DMS153 treated with DMSO at 0.1 percent for 48 hours (cell line): ENCODE measurements at regions not wholly inside any gene's neighbourhood (a gene's known extent, or its start where the extent isn't known, plus 50 kb on each side); places are given as distances from the start of the nearest gene placed in this dataset.
A peak's percentile ranks its signal among the peaks of the same experiment; 100 is the strongest.

ENCODE experiments used
- DNase-seq: peaks from one replicate; lab custom pipeline; 2025; ENCODE audit not compliant: unreplicated experiment; lab: John Stamatoyannopoulos, UW

DNA sequence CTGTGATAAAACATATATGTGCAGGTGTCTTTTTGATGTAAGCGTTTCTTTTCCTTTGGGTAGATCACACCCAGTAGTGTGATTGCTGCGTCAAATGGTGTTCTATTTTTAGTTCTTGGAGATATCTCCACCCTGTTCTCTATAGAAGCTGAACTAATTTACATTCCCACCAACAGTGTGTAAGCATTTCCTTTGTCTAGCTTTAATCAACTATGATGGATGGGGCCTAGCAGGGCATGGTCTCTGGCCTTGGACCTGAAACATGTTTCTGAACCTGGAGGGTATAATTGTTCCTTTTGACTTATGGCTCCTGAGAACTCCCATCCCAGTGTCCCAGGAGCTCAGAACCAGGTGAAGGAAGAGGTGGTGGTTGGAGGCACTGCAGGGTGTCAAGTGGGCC lies 93.9 kb downstream of the HAPSTR1 start:
- no peak for DNase-seq

DNA sequence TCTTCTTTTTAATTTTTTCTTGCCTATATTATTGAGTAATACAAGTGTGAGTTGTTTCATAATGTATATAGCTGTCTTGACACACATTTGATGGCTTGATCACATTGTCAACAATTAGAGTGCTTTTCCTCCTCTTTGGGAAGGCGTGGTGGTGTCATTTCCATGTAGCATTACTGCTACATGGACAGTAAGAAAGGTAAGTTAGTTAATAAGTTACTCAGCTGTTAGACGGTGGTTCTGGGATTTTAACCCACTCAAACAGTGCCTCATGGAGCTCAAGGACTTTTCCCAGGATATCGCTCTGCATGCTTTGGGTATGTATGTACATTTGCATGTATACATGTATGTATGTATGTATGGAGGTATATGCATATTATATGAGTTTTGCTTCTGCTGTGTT lies 94.6 kb downstream of the HAPSTR1 start:
- DNase-seq: no peak

DNA sequence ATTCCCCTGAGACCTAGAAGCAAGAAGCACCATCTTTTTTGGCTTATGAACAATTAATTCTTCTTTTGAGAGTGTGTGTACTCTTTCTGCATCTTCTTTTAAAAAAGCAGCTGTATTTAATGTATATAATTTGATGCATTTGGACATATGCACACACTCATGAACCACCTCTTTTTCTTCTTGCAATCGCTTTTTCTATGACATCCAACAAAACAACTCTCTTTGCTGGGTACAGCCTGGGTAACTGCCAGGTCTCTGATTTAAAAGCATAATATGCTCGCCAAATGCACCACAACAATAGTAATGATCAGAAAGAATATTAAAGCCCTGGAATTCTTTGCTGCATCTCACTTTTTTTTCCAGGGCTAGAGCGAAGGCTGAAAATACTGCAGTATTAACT lies 97.3 kb downstream of the HAPSTR1 start:
- DNase-seq: no peak

DNA sequence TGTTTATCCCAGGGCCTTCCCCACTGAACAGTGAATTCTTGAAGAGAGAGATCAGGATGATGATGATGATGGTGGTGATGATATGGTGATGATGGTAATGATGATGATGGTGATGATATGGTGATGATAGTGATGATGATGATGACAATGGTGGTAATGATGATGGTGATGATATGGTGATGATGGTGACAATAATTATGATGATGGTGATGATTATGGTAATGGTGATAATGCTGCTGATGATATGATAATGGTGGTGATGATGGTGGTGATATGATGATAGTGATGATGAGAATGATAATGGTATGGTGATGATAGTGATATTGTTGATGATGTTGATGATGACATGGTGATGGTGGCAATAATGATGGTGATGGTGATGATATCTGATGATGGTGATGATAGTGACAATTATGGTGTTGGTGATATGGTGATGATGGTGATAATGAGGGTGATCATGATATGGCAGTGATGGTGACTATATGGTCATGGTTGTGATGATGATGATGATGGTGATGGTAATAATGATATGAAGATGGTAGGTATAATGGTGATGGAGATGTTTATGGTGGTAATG lies 99.9 kb downstream of the HAPSTR1 start:
- DNase-seq: no peak

DNA sequence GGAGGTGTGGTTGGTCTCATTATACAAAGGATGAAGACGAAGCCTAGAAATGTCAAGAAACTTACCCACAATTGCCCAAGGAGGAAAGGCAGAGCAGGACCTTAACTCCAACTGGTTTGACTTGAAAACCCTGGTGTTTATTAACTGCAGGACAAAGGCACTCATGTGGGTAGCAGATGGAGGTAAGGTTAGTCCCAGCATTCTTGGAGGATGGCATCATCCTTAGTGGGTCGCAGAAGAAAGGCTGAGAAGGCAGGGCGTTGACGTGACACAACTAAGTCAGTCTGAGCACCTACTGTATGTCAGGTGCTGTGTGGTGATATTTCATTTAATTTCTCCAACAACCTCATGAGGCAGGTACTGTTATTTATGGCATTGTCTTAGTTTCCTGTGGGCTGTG lies 101.3 kb downstream of the HAPSTR1 start:
- DNase-seq: no peak

- no peak for DNase-seq
Observed at GRCh38 chr16:9195287-9195686, 103.8 kb downstream of the HAPSTR1 start.

DNA sequence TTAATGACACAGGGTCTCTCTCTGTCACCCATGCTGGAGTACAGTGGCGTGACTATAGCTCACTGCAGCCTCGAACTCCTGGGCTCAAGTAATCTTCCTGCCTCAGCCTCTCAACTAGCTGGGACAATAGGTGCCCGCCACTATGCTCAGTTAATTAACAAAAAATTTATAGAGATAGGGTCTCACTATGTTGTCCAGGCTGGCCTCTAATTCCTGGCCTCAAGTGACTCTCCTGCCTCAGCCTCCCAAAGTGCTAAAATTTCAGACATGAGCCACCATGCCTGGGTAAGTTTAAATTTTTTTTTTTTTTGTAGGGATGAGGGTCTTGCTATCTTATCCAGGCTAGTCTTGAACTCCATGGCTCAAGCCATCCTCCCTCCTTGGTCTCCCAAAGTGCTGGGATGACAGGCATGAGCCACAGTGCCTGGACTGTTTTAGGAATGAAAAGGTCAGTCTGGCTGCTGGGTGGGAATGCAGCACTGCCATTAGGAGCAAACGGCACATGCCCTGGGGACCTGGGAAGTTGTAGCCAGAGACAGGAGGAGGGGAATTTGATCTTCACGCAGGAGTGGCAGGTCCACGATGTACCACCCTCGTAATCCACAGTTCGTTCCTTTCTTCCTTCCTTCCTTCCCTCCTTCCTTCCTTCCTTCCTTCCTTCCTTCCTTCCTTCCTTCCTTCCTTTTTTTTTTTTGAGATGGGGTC lies 106.7 kb downstream of the HAPSTR1 start:
- DNase-seq: no peak

DNA sequence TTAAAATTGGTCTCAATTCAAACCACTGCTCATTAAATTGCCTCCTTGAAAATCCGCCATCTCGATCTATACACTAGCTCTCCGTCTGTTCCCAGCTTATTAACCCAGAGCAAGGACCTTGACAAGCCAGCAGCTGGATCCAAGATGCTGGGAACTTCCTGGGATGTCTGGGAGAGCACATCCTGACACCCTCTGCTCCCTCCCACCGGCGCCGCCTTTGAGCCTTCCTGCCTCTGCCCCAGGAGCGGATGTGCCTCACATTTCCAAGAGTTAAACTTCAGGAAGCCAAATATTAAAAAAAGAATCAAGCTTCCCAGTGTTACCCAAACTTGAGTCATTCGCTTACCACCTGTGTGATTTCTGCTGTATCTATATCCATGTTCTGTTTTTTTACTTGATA lies 107.9 kb downstream of the HAPSTR1 start:
- DNase-seq: no peak

GRCh38 chr16:9199751-9200150 lies 108.3 kb downstream of the HAPSTR1 start:
- DNase-seq: no peak

DNA sequence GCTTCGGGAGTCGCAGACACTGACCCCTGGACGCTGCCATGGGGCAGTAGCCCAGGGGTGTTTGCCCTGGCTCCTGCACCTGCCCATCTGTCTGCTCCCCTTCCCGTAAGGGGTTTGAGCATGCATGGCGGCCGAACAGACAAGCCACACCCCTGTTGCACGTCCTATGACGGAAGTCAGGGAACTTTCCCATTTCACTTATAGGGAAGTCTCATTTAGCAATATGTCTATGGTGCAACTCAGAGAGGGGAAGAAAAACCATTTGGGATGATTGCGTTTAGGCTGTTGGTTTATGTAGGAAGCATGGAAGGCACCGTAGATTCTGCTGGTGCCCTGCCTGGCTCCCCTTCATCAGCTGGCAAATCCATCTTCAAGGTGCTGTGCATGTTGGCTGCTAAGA lies 112.5 kb downstream of the HAPSTR1 start:
- DNase-seq: no peak

DNA sequence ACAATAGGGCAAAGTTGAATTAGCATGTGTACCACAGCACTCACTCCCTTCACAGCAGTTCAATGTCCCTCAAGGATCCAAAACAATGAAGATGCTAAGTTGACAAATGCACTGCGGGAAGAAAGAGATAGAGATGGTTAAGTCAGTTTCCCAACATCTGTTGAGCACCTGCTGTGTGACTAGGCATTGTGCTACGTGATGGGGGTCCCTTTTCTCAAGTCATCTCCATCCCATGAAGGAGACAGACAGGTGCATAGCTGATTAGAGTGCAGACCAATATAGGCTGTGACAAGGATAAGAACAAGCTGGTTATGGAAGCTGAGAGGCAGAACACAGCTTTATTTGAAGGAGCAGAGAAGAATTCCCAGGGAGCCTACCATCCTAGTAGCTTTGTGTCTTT lies 114.2 kb downstream of the HAPSTR1 start:
- no peak for DNase-seq

DNA sequence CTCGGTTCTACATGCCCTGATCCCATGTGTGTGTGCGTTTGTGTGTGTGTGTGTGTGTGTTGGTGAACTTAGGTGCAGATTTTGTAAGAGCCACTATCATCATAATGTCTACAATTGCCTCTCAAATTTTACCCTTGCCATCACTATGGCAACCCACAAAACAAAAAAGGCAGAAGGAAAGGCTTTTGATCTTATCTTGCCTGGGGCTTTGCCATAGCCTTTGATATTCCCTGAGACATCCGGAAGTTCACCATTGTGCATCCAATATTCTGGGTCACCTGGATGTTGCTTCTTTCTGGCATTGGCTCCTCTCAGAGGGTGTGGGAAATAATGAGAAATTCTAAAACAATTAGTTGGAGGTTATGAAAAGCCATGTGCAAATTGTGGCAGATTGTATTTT lies 114.7 kb downstream of the HAPSTR1 start:
- DNase-seq: no peak

DNA sequence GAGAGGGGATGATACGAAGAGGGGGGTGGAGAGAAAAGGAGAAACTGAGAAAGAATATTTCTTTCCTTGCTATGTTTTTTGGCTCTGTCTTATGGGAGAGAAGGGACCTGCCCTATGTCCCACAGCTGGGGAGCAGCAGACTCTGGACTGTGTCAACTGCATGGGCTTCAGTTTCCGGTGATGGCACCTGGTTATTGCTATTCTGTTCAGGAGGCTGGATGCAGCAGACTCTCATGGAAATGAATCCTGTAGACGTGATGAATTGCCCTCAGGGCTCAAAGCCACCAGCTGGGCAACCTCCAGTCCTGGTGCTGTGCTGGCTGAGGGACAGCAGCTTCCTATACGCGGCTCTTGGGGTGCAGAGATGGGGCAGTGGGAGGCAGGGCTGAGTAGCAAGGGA lies 121.2 kb downstream of the HAPSTR1 start:
- DNase-seq: no peak

- DNase-seq: no peak
Observed at GRCh38 chr16:9219813-9220212, 128.4 kb downstream of the HAPSTR1 start.

- peak; percentile 12 for DNase-seq
Observed at GRCh38 chr16:9225527-9226316, 134.3 kb downstream of the HAPSTR1 start.

DNA sequence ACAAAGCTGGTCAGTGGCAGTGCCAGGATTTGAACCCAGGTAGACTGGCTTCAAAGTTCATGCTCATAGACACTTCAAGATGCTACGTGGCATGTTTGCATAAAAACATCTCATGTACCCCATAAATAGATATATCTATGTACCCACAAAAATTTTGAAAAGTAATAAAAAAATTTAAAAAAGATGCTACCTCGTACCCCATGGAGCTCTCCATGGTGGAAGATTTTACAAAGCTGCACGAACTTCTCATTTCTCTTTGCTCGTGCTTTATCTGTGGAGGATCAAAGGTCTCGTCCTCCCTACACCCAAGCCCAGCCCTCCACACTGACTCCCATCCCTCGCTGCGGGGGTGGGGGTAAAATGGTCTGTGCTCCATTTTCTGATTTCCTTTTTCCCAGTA lies 135.5 kb downstream of the HAPSTR1 start:
- no peak for DNase-seq

- no peak for DNase-seq
Observed at GRCh38 chr16:9231039-9231438, 139.6 kb downstream of the HAPSTR1 start.

DNA sequence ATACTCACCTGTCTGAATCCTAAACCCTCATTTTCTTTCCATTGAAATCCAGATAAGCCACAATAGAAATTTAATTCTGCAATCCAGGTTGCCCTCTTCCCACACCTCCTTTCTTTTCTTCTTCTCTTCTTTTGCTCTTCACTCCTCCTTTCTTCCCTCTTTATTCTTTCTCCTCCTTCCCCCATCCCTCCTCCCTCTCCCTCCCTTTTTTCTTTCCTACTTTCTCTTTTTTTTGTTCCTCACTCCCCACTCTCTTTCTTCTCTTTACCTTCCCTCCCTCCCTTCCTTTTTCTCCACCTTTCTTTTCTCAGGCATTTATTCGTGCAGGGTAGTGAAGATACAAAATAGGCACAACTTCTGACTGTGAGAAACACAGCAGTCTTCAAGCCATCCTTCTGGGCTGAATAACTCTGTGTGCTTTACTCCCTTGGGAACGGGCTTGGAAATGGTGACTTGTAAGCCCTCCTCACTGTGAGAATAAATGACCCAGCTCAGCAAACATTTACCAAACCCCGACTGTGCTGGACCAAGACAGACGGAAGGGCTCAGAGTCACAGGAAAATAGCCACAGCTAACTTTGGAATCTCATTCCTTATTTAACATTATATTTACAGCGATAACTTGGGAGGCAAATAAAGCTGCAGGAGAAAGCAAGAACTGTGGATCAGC lies 140.8 kb downstream of the HAPSTR1 start:
- no peak for DNase-seq

DNA sequence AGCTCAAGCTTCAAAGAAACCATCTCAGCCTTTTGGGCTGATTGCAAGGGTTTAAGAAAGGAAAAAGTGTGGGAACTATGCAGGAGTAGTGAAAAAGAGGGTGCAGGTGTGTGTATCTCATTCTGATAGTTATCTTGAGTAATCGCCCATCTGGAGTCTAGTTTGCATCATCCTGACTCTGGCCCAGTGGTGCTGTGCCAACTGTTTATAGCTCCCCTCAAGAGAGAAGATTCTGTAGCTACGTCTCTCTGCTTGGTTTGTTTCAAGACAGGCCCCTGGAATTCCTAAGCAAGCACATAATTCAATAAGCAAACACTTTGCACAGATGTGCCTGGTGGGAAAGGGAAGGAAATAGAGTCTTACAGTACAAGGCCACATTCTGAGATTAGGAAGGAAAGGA lies 144.4 kb downstream of the HAPSTR1 start:
- DNase-seq: no peak

DNA sequence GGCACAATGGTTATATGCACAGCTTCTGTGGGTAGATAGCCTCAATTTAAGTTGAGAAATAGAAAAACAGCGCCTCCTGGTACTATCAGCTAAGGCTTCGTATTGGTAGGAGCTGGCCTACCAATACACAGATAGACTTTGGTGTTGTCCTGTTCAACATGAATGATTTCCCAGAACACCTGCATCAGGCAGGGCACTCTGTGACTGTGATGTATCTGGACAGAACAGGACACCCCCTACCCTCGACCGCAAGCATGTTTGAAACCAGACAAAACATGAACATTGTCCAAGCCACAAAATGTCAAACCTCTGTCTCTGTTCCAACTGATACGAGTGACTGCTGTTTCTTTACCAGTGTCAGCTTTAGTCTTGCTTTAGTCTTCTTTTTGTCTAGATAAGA lies 144.9 kb downstream of the HAPSTR1 start:
- DNase-seq: no peak

- DNase-seq: no peak
Observed at GRCh38 chr16:9238346-9238745, 146.9 kb downstream of the HAPSTR1 start.

DNA sequence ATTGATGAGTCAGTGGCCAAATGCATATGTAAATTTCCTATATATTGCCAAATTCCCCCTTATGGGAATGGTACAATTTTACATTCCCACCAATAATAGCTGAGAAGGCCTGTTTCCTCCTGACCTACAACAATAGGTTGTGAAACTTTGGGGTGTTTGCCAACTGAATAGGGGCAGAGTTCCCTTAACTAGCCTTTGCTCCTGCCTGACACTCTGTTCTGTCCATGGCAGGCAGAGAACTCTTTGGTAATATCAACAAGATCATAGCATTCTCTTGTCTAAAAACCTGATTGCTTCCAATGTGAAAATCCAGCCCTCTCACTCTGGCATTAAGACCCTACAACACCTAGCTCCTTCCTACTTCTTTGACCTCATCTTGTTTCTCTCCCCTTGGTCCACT lies 149.7 kb downstream of the HAPSTR1 start:
- no peak for DNase-seq
